ENCODE measurements at regions not wholly inside any gene's neighbourhood (a gene's known extent, or its start where the extent isn't known, plus 50 kb on each side); places are given as distances from the start of the nearest gene placed in this dataset.

DNA sequence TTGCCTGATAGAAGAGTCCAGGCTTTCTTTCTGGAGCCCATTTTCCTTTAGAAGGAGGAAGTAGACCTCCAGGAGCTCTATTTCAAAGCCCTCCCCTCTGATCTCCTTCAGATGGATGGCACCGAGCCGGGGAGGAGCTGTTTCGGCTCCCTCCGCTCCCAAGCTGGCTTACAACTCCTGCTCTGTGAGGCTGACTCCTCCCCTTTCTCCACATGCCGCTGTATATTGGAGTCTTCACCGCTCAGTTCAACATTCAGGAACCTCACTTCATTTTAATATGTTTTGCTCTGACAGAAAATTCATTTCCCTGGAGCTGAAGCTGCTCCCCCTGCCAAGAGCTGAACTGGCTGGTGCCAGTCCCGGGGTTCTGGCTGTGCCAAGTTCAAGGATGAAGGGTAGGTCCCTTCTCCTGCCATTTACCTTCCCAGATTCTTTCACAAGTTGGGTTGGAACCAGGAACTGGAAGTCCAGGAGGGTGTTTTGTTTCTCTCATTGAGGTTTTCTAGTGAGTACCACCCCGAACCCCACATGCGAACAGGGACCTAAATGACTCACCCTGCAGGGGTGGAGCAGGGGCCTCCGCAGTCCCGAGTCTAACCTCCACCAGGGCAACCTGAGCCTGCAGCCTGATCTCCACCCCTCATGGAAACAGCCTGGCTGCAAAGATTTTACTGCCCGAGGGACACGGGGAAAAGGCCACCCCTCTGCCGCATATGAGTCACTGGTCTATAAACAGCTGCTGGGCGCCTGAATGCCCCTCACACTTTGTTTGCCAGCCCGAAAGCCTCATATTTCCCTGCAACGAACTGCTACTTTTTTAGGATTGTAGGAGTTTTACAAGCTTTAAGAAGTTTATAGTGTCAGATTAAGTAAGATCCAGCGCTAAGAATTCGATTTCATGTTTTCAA lies 68.6 kb upstream of the FOXA2 start:
- no peak for DNase-seq (ENCODE audit: low read depth)
- in situ Hi-C loops (cut with HindIII; ENCODE audit: low sequenced_read_pairs), result no loop called here
- TF ChIP-seq, protein P1, sequence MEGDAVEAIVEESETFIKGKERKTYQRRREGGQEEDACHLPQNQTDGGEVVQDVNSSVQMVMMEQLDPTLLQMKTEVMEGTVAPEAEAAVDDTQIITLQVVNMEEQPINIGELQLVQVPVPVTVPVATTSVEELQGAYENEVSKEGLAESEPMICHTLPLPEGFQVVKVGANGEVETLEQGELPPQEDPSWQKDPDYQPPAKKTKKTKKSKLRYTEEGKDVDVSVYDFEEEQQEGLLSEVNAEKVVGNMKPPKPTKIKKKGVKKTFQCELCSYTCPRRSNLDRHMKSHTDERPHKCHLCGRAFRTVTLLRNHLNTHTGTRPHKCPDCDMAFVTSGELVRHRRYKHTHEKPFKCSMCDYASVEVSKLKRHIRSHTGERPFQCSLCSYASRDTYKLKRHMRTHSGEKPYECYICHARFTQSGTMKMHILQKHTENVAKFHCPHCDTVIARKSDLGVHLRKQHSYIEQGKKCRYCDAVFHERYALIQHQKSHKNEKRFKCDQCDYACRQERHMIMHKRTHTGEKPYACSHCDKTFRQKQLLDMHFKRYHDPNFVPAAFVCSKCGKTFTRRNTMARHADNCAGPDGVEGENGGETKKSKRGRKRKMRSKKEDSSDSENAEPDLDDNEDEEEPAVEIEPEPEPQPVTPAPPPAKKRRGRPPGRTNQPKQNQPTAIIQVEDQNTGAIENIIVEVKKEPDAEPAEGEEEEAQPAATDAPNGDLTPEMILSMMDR (IDR thresholded peaks at IDR 0.05; ENCODE audit: low read depth, low read length, missing control alignments), result no peak

DNA sequence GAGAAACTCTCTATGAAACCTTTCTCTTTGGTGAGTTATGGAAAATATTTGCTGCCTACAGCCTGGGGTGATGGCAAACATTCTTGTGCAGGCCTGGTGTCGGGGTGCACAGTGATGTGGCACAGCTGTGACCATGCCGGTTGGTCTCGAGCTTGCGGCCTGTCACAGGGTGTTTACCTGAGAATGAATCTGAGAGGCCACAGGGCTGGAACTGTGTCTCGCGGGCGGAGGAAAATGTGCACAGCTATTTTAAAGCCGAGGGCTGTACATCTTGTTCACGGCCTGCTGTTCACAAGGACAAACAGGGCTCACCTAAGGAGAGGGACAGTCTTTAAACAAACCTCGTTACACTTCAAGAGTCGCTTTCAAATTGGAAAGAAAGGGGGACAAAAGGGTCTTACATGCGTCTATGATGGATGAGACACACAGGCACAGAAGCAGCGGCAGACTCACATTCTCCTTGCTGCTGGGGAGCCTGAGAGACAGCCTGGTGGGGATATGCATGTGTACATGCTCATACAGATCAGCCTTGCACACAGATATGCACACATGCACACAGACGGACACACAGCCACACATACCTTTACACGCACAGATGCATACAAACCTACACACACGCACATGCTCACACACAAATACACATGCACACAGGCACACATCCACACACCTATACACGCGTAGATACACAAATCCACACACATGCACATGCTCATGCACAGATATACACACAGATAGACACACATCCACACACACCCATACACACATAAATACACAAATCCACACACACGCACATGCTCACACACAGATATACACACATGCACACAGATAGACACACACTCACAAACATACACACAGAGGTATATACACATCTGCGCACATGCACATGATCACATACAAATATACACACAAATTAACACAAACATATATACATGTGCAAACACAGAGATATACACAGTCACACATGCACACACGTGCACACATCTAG lies 69.6 kb upstream of the FOXA2 start:
- DNase-seq (ENCODE audit: low read depth), result no peak
- no peak overlapping the region for H3K4me3 ChIP-seq (ENCODE audit: low read depth, low read length)
- TF ChIP-seq, protein P1 (IDR thresholded peaks at IDR 0.05; ENCODE audit: low read depth, low read length, missing control alignments), result no peak
- in situ Hi-C loops (cut with HindIII; ENCODE audit: low sequenced_read_pairs), result no loop called here

More for the DNA sequence above, 68.6 kb upstream of the FOXA2 start:
- H3K4me3 ChIP-seq (ENCODE audit: low read depth, low read length), result no peak overlapping the region

DNA sequence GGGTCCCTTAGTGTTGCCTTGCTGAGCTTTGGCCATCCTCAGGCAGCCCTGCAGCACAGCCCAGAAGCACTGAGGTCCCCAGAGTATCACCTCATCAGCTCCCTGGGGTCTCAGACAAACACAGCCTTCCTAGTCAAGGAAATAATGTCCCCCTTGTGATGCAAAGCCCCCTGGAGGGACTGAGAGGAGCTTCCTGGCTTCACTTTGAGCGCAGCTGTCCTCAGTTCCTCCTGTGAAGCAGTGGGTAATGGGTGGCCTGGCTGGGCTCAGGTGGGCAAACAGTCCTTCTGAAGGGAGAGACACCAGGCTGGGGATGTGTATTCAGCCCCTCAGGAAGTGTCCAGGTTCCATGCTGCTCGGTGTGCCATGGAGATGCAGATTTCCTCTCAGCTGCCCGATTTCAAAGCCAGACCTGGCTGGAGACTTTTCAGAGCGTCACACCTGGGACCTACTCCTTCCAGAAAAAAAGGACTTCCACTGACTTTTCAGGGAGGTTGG lies 79.2 kb upstream of the FOXA2 start:
- H3K4me3 ChIP-seq (ENCODE audit: low read depth, low read length), result no peak overlapping the region
- in situ Hi-C loops (cut with HindIII; ENCODE audit: low sequenced_read_pairs), result no loop called here
- TF ChIP-seq, protein P1 (IDR thresholded peaks at IDR 0.05; ENCODE audit: low read depth, low read length, missing control alignments), result no peak
- no peak for DNase-seq (ENCODE audit: low read depth)

- in situ Hi-C loops (cut with HindIII; ENCODE audit: low sequenced_read_pairs), result no loop called here
- TF ChIP-seq, protein P1 (IDR thresholded peaks at IDR 0.05; ENCODE audit: low read depth, low read length, missing control alignments), result no peak
- DNase-seq (ENCODE audit: low read depth), result no peak
- H3K4me3 ChIP-seq (ENCODE audit: low read depth, low read length), result no peak overlapping the region
Observed at GRCh38 chr20:22667198-22667597, 82.8 kb upstream of the FOXA2 start.

GRCh38 chr20:22672191-22672590 lies 87.8 kb upstream of the FOXA2 start:
- TF ChIP-seq, protein P1 (IDR thresholded peaks at IDR 0.05; ENCODE audit: low read depth, low read length, missing control alignments), result no peak
- no peak for DNase-seq (ENCODE audit: low read depth)
- H3K4me3 ChIP-seq (ENCODE audit: low read depth, low read length), result no peak overlapping the region
- in situ Hi-C loops (cut with HindIII; ENCODE audit: low sequenced_read_pairs), result no loop called here

- no peak for DNase-seq (ENCODE audit: low read depth)
- in situ Hi-C loops (cut with HindIII; ENCODE audit: low sequenced_read_pairs), result no loop called here
- no peak overlapping the region for H3K4me3 ChIP-seq (ENCODE audit: low read depth, low read length)
- TF ChIP-seq, protein P1 (IDR thresholded peaks at IDR 0.05; ENCODE audit: low read depth, low read length, missing control alignments), result no peak
Observed at GRCh38 chr20:22673467-22673866, 89.1 kb upstream of the FOXA2 start.
